ENCODE measurements at regions not wholly inside any gene's neighbourhood (a gene's known extent, or its start where the extent isn't known, plus 50 kb on each side); places are given as distances from the start of the nearest gene placed in this dataset.

DNA sequence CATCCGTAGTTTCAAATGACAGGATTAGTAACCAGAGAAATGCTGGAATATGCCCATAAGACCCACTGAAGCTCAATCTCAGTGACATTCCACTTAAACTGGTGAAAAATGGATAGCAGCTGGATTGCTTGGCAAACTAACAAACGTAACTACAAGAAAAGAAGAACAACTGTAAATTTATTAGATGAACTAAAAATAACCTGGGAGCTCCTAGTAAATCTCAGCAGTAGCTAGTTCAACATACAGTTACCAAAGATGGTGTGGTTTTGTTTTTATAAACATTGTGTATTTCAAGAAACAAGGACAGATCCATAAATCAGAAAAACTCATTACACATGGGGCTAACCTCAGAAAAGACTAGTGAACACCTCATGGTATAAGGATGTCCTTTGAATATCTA, 531.9 kb downstream of the XIRP2 start:
- TF ChIP-seq, protein P1, sequence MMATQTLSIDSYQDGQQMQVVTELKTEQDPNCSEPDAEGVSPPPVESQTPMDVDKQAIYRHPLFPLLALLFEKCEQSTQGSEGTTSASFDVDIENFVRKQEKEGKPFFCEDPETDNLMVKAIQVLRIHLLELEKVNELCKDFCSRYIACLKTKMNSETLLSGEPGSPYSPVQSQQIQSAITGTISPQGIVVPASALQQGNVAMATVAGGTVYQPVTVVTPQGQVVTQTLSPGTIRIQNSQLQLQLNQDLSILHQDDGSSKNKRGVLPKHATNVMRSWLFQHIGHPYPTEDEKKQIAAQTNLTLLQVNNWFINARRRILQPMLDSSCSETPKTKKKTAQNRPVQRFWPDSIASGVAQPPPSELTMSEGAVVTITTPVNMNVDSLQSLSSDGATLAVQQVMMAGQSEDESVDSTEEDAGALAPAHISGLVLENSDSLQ (IDR thresholded peaks at IDR 0.05), result no peak
- TF ChIP-seq L3MBTL2 (conservative IDR thresholded peaks at IDR 0.05), result no peak
- TF ChIP-seq BHLHE40 (IDR thresholded peaks at IDR 0.05; ENCODE audit: borderline replicate concordance), result no peak
- no peak for TF ChIP-seq SP1 (IDR thresholded peaks at IDR 0.05)
- no peak for TF ChIP-seq LEF1 (IDR thresholded peaks at IDR 0.05; ENCODE audit: borderline replicate concordance)
- no peak for TF ChIP-seq FOXA1 (IDR thresholded peaks at IDR 0.05)
- TF ChIP-seq ELF4 (IDR thresholded peaks at IDR 0.05), result no peak
- no peak for TF ChIP-seq NFRKB (IDR thresholded peaks at IDR 0.05)
- no peak for TF ChIP-seq ZNF384 (IDR thresholded peaks at IDR 0.05)
- no peak for TF ChIP-seq SUZ12 (IDR thresholded peaks at IDR 0.05)
- no peak for TF ChIP-seq CTBP1 (IDR thresholded peaks at IDR 0.05; ENCODE audit: borderline replicate concordance)
- CTCF ChIA-PET, result no interaction called here
- POLR2A ChIA-PET, result no interaction called here
- no peak for DNase-seq (ENCODE audit: extremely low spot score)

DNA sequence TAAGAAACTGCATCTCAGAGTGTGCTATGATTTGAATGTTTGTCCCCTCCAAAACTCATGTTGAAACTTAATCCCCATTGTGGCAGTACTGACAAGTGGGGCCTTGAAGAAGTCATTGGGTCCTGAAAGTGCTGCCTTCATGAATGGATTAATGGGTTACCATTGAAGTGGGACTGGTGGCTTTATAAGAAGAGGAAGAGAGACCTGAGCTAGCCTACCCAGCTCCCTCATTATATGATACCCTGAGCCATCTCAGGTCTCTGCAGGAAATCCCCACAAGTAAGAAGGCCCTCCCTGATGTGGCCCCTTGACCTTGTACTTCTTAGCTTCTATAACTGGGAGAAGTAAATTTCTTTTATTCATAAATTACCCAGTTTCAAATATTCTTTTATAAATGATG, 526.8 kb downstream of the XIRP2 start:
- TF ChIP-seq ARNT (IDR thresholded peaks at IDR 0.05) (no peak), ZNF384 (IDR thresholded peaks at IDR 0.05) (no peak), BHLHE40 (IDR thresholded peaks at IDR 0.05; ENCODE audit: borderline replicate concordance) (no peak), SUZ12 (IDR thresholded peaks at IDR 0.05) (no peak), FOXM1 (IDR thresholded peaks at IDR 0.05; ENCODE audit: borderline replicate concordance) (no peak), HDGF (IDR thresholded peaks at IDR 0.05; ENCODE audit: borderline replicate concordance) (no peak), TARDBP (IDR thresholded peaks at IDR 0.05) (no peak), CTBP1 (IDR thresholded peaks at IDR 0.05; ENCODE audit: borderline replicate concordance) (no peak), NFRKB (IDR thresholded peaks at IDR 0.05) (no peak), L3MBTL2 (conservative IDR thresholded peaks at IDR 0.05) (no peak), LEF1 (IDR thresholded peaks at IDR 0.05; ENCODE audit: borderline replicate concordance) (no peak)
- TF ChIP-seq, protein P1 (IDR thresholded peaks at IDR 0.05), result no peak
- ChIA-PET POLR2A (no interaction called here), CTCF (no interaction called here)
- no peak for DNase-seq (ENCODE audit: extremely low spot score)

DNA sequence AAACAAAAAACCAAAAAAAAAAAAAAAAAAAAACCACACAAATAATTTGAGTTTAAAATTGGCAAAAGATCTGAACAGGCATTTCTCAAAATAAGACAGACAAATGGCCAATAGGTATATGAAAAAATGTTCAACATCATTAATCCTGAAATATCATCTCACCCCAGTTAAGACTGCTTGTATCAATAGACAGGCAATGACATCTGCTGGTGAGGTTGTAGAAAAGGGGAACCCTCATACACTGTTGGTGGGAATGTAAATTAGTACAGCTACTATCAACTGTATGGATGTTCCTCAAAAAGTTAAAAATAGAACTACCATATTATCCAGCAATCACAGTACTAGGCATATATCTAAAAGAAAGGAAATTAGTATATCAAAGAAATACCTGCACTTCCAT, 523.1 kb downstream of the XIRP2 start:
- CTCF ChIA-PET, result no interaction called here

DNA sequence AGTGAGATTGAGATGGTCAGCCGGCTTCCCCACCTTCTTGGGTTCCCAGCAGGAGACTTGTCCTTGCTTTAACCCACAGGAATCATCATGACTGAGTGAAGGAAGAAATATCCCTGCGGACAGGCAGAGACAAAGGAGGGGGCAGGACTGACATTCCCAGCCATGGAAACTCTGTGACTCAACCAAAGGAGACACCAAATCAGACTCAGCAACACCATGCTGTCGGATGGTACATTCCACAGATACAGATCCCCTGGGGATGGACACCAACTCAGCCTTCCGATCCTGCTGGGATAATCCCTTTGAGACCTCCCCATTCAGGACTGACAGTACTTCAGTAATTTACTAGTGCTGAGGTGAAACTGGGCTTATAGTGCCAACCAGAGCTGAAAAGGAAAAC, 518.3 kb downstream of the XIRP2 start:
- ChIA-PET POLR2A (no interaction called here), CTCF (no interaction called here)
- no peak for DNase-seq (ENCODE audit: extremely low spot score)
- TF ChIP-seq ARNT (IDR thresholded peaks at IDR 0.05), result no peak
- TF ChIP-seq FOXK2 (IDR thresholded peaks at IDR 0.05), result no peak
- no peak for TF ChIP-seq TARDBP (IDR thresholded peaks at IDR 0.05)
- no peak for TF ChIP-seq CTBP1 (IDR thresholded peaks at IDR 0.05; ENCODE audit: borderline replicate concordance)
- TF ChIP-seq HDGF (IDR thresholded peaks at IDR 0.05; ENCODE audit: borderline replicate concordance), result no peak
- TF ChIP-seq NFRKB (IDR thresholded peaks at IDR 0.05), result no peak
- TF ChIP-seq, protein P1 (IDR thresholded peaks at IDR 0.05), result no peak
- no peak for TF ChIP-seq FOXA1 (IDR thresholded peaks at IDR 0.05)
- no peak for TF ChIP-seq L3MBTL2 (conservative IDR thresholded peaks at IDR 0.05)
- TF ChIP-seq LEF1 (IDR thresholded peaks at IDR 0.05; ENCODE audit: borderline replicate concordance), result no peak
- TF ChIP-seq ZNF384 (IDR thresholded peaks at IDR 0.05), result no peak
- TF ChIP-seq ELF4 (IDR thresholded peaks at IDR 0.05), result no peak
- TF ChIP-seq SUZ12 (IDR thresholded peaks at IDR 0.05), result no peak
- no peak for TF ChIP-seq FOXM1 (IDR thresholded peaks at IDR 0.05; ENCODE audit: borderline replicate concordance)
- TF ChIP-seq SP1 (IDR thresholded peaks at IDR 0.05), result no peak
- TF ChIP-seq BHLHE40 (IDR thresholded peaks at IDR 0.05; ENCODE audit: borderline replicate concordance), result no peak

More for the DNA sequence above, 523.1 kb downstream of the XIRP2 start:
- TF ChIP-seq FOXA1 (IDR thresholded peaks at IDR 0.05) (no peak), FOXM1 (IDR thresholded peaks at IDR 0.05; ENCODE audit: borderline replicate concordance) (no peak), SUZ12 (IDR thresholded peaks at IDR 0.05) (no peak), FOXK2 (IDR thresholded peaks at IDR 0.05) (no peak), LEF1 (IDR thresholded peaks at IDR 0.05; ENCODE audit: borderline replicate concordance) (no peak), ZNF384 (IDR thresholded peaks at IDR 0.05) (no peak), L3MBTL2 (conservative IDR thresholded peaks at IDR 0.05) (no peak), NFRKB (IDR thresholded peaks at IDR 0.05) (no peak), CTBP1 (IDR thresholded peaks at IDR 0.05; ENCODE audit: borderline replicate concordance) (no peak), TARDBP (IDR thresholded peaks at IDR 0.05) (no peak)
- TF ChIP-seq, protein P1 (IDR thresholded peaks at IDR 0.05), result no peak
- POLR2A ChIA-PET, result no interaction called here
- no peak for DNase-seq (ENCODE audit: extremely low spot score)

DNA sequence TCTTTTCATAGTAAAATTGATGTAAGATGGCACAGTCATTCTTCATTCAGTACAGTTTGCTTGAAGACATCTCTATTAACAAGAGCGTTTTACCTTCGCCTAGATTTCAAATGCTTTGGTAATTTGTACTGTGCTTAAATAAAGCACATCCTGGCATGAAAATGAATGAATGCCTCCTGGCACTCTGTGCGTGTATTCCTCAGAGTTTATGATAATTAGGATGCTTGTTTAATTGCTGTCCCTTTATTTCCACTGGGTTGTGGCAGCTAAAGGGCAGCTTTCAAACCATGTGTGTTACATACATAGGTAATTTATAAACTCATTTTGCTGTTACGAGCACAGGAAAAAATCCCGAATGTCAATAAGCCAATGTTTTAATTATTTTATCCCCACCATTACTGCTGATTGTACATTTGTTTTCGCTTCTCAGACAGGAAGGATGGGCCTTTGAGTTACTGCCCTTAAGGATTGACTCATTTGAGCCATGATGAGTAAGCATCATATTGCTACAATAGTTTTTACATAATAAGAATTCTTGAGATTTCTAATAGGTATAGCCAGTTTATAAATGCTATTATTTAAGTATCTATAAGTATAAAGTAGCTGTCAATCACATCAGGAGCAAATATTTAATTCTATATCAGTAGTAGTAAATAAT, 516.5 kb downstream of the XIRP2 start:
- ChIA-PET CTCF (no interaction called here), POLR2A (no interaction called here)
- no peak for TF ChIP-seq TARDBP (IDR thresholded peaks at IDR 0.05)
- no peak for TF ChIP-seq CTBP1 (IDR thresholded peaks at IDR 0.05; ENCODE audit: borderline replicate concordance)
- no peak for TF ChIP-seq FOXM1 (IDR thresholded peaks at IDR 0.05; ENCODE audit: borderline replicate concordance)
- no peak for TF ChIP-seq SP1 (IDR thresholded peaks at IDR 0.05)
- TF ChIP-seq NFRKB (IDR thresholded peaks at IDR 0.05), result no peak
- TF ChIP-seq L3MBTL2 (conservative IDR thresholded peaks at IDR 0.05), result no peak
- no peak for TF ChIP-seq FOXA1 (IDR thresholded peaks at IDR 0.05)
- TF ChIP-seq ZNF384 (IDR thresholded peaks at IDR 0.05), result no peak
- TF ChIP-seq FOXK2 (IDR thresholded peaks at IDR 0.05), result no peak
- TF ChIP-seq, protein P1 (IDR thresholded peaks at IDR 0.05), result no peak
- TF ChIP-seq LEF1 (IDR thresholded peaks at IDR 0.05; ENCODE audit: borderline replicate concordance), result no peak

More for the DNA sequence above, 516.5 kb downstream of the XIRP2 start:
- no peak for DNase-seq (ENCODE audit: extremely low spot score)
